Ishikawa (cell line): ENCODE measurements at regions not wholly inside any gene's neighbourhood (a gene's known extent, or its start where the extent isn't known, plus 50 kb on each side); places are given as distances from the start of the nearest gene placed in this dataset.

Experiments
- CEBPB ChIP-seq: IDR thresholded peaks from 2 replicates; pipeline ENCODE4 v1.6.1; 2012
- CREB1 ChIP-seq: IDR thresholded peaks from 2 replicates; pipeline ENCODE4 v1.6.1; 2012; ENCODE audit warnings: low read depth
- EGR1 ChIP-seq: IDR thresholded peaks from 2 replicates; pipeline ENCODE4 v1.6.1; 2012
- EP300 ChIP-seq: IDR thresholded peaks from 2 replicates; pipeline ENCODE4 v1.6.1; 2012; ENCODE audit warnings: borderline replicate concordance
- FOXM1 ChIP-seq: IDR thresholded peaks from 2 replicates; pipeline ENCODE4 v1.6.1; 2012; ENCODE audit warnings: low read depth, borderline replicate concordance
- NFIC ChIP-seq: IDR thresholded peaks from 2 replicates; pipeline ENCODE4 v1.6.1; 2012
- RAD21 ChIP-seq: IDR thresholded peaks from 2 replicates; pipeline ENCODE4 v1.6.1; 2012; ENCODE audit warnings: low read depth
- REST ChIP-seq: IDR thresholded peaks from 2 replicates; pipeline ENCODE4 v1.6.1; 2012; ENCODE audit warnings: low read depth, mild to moderate bottlenecking
- TAF1 ChIP-seq: IDR thresholded peaks from 2 replicates; pipeline ENCODE4 v1.6.1; 2012; ENCODE audit warnings: low read depth, mild to moderate bottlenecking
- TCF12 ChIP-seq: IDR thresholded peaks from 2 replicates; pipeline ENCODE4 v1.6.1; 2012; ENCODE audit warnings: low read depth
- TEAD4 ChIP-seq: IDR thresholded peaks from 2 replicates; pipeline ENCODE4 v1.6.1; 2012
- YY1 ChIP-seq: IDR thresholded peaks from 2 replicates; pipeline ENCODE4 v1.6.1; 2012; ENCODE audit warnings: low read depth
- ZBTB7A ChIP-seq: IDR thresholded peaks from 2 replicates; pipeline ENCODE4 v1.6.1; 2012; ENCODE audit warnings: low read depth
- TF ChIP-seq, protein P1 (sequence below): IDR thresholded peaks from 2 replicates; pipeline ENCODE4 v1.6.1; 2012
- TF ChIP-seq, protein P2 (sequence below): IDR thresholded peaks from 2 replicates; pipeline ENCODE4 v1.6.1; 2012

GRCh38 chr2:228688007-228688645, 506.6 kb upstream of the SPHKAP start:
- no peak for TF ChIP-seq RAD21
- TF ChIP-seq ZBTB7A: no peak
- no peak for TF ChIP-seq REST
- no peak for TF ChIP-seq CREB1
- TF ChIP-seq, protein P1, sequence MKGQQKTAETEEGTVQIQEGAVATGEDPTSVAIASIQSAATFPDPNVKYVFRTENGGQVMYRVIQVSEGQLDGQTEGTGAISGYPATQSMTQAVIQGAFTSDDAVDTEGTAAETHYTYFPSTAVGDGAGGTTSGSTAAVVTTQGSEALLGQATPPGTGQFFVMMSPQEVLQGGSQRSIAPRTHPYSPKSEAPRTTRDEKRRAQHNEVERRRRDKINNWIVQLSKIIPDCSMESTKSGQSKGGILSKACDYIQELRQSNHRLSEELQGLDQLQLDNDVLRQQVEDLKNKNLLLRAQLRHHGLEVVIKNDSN: no peak
- TF ChIP-seq TEAD4: no peak
- TF ChIP-seq NFIC: no peak
- no peak for TF ChIP-seq CEBPB
- TF ChIP-seq EGR1: no peak
- TF ChIP-seq TCF12: no peak
- no peak for TF ChIP-seq FOXM1

DNA sequence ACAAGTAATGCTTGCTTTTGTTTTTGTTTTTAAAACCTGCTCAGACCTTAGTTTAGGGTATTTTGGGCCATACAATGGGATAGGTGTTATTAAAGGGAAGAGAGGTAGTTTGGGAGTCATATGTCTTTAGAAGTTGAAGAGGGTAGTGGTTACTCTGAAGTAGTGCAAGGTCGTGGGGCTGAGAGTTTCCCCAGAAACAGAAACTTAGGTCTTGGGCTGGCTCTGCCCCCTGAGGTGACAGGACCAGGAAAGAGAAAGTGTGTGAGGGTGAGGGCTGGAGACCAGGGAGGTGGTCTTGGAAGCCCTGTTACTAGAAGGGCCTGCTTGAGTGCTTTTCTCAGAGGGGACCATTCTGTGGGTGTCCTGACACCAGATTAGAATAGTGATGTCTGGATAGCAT, 500.5 kb upstream of the SPHKAP start:
- TF ChIP-seq REST (no peak), NFIC (no peak), RAD21 (no peak), EP300 (no peak), ZBTB7A (no peak), FOXM1 (no peak), EGR1 (no peak), TCF12 (no peak), CEBPB (no peak), TAF1 (no peak), TEAD4 (no peak), CREB1 (no peak), YY1 (no peak)
- TF ChIP-seq, protein P2, sequence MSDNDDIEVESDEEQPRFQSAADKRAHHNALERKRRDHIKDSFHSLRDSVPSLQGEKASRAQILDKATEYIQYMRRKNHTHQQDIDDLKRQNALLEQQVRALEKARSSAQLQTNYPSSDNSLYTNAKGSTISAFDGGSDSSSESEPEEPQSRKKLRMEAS: no peak
- TF ChIP-seq, protein P1: no peak

DNA sequence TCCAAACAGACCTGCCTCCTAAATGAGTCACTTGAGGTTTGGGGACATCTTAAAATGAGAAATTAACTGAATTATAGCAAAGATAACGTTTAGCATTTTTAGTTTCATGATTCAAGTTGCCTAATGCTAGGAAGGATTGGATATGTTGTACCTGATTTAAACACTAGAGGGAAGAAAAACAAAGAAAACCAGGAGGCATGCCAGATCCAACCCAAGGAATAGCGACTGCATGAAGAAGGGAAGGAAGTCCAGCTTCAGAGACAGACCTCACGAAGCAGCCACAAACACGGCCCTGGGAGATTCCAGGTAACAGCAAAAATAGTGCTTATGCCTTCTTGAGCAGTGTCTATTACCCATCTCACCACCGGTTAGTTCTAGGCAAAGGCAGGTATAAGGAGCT, 499.9 kb upstream of the SPHKAP start:
- TF ChIP-seq EGR1: no peak
- peak; percentile 24; the same call in 1 of the 2 replicates for TF ChIP-seq RAD21

DNA sequence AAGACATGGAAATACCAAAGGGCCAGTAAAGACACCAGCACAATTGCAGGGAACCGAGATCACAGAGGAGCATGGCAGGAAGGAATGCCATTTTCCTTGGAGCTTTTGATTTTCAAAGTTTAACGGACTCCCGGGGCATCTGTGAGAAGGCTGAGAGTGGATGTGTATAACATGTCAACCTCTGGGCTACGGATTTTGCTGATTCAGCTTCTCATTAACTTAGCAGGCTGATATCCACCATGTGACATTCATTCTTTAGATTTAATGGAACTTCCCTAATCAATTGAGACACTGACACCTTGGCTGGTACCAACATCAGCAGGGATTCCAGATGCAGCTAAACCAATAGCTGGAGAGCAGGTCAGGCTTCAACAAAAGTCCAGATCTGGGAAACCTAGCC, 496.6 kb upstream of the SPHKAP start:
- TF ChIP-seq NFIC (no peak), CEBPB (no peak), EP300 (no peak), YY1 (no peak), REST (no peak), ZBTB7A (no peak), TEAD4 (no peak), TCF12 (no peak), TAF1 (no peak)
- TF ChIP-seq, protein P2: no peak

DNA sequence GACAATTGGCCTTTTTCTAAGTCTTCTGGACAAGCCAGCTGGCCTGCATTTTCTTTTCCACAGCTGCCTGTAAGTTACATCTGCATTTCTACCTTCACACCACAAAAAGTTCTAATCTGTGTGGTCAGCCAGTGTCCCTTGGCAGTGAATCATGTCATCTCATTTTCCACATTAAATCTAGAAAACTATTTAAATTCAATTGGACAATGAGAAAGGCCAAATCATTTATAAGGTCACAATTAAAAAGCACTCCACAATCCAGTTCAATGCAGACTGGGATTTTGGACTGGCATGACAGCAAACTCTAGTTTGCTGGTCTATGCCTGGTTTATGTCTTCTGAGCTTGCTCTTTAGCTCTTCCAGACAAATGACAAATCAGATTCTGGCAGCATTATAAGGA, 494.2 kb upstream of the SPHKAP start:
- TF ChIP-seq ZBTB7A (no peak), FOXM1 (no peak), TCF12 (no peak), CEBPB (no peak), CREB1 (no peak), NFIC (no peak), RAD21 (no peak), TEAD4 (no peak), TAF1 (no peak), EGR1 (no peak), YY1 (no peak), EP300 (no peak), REST (no peak)
- TF ChIP-seq, protein P2: no peak
- TF ChIP-seq, protein P1: no peak
